PC-9 (cell line): ENCODE measurements at regions not wholly inside any gene's neighbourhood (a gene's known extent, or its start where the extent isn't known, plus 50 kb on each side); places are given as distances from the start of the nearest gene placed in this dataset.

Source experiments
- BruUV-seq: library from RNA; stranded (reverse); fragments of 400-500 nt; replicated peaks from 2 replicates; lab custom pipeline; 2021; lab: Mats Ljungman, UMichigan
- CTCF ChIA-PET: fragments of 300-600 bp; sonication (Branson Sonifier 250); formaldehyde crosslinking; loops from one replicate; lab custom pipeline; 2022; ENCODE audit warnings: antibody characterized with exemption; lab: Charles Lee
- POLR2A ChIA-PET: fragments of 300-600 bp; sonication (Branson Sonifier 250); formaldehyde crosslinking; loops from one replicate; lab custom pipeline; 2022; ENCODE audit warnings: antibody characterized with exemption; ENCODE audit not compliant: unreplicated experiment; lab: Charles Lee
- DNase-seq, 2 experiments: peaks; one replicate each; pipeline versions ENCODE4 v3.0.0 to v3.0.0-alpha.2; 2015 to 2022; ENCODE audit warnings: mixed read lengths in 1 of 2
- H2AFZ ChIP-seq: fragments of 200-600 bp; sonication (generic); 2 replicates; pipeline ENCODE4 v1.8.1; 2017; ENCODE audit warnings: antibody characterized with exemption
- H3F3A ChIP-seq: fragments of 200-600 bp; sonication (generic); 2 replicates; pipeline ENCODE4 v1.8.1; 2017; ENCODE audit warnings: antibody characterized with exemption, mild to moderate bottlenecking, low read depth; ENCODE audit not compliant: insufficient read depth
- H3K27ac ChIP-seq: fragments of 200-600 bp; sonication (generic); 2 replicates; pipeline ENCODE4 v1.6.1; 2016; ENCODE audit warnings: mixed run types
- H3K27me3 ChIP-seq: fragments of 200-600 bp; sonication (generic); 2 replicates; pipeline ENCODE4 v1.6.1; 2016; ENCODE audit warnings: low read depth, mixed run types; ENCODE audit not compliant: insufficient read depth
- H3K36me3 ChIP-seq: fragments of 200-600 bp; sonication (generic); 2 replicates; pipeline ENCODE4 v1.6.1; 2016; ENCODE audit warnings: low read depth, mixed run types
- H3K4me1 ChIP-seq: fragments of 200-600 bp; sonication (generic); replicated peaks from 2 replicates; pipeline ENCODE4 v1.6.1; 2016; ENCODE audit warnings: mixed run types; ENCODE audit not compliant: insufficient read depth
- H3K4me2 ChIP-seq: fragments of 200-600 bp; sonication (generic); 2 replicates; pipeline ENCODE4 v1.6.1; 2017; ENCODE audit warnings: mixed run types
- H3K4me3 ChIP-seq: fragments of 200-600 bp; sonication (generic); 2 replicates; pipeline ENCODE4 v1.6.1; 2016; ENCODE audit warnings: mixed run types
- H3K79me2 ChIP-seq: fragments of 200-600 bp; sonication (generic); 2 replicates; pipeline ENCODE4 v1.6.1; 2017; ENCODE audit warnings: low read depth, mixed run types
- H3K9me2 ChIP-seq: fragments of 200-600 bp; sonication (generic); 2 replicates; pipeline ENCODE4 v1.8.1; 2017; ENCODE audit warnings: mild to moderate bottlenecking; ENCODE audit not compliant: insufficient read depth
- H3K9me3 ChIP-seq: fragments of 200-600 bp; sonication (generic); 2 replicates; pipeline ENCODE4 v1.8.1; 2016; ENCODE audit warnings: low read depth; ENCODE audit not compliant: insufficient read depth
- H4K20me1 ChIP-seq: fragments of 200-600 bp; sonication (generic); 2 replicates; pipeline ENCODE4 v1.8.1; 2017; ENCODE audit not compliant: insufficient read depth
- EZH2 ChIP-seq: fragments of 200-600 bp; sonication (generic); IDR thresholded peaks from 2 replicates; pipeline ENCODE4 v1.8.0; 2017; ENCODE audit warnings: antibody characterized with exemption, low read depth
- intact Hi-C: fragments of 100-400 bp; cut with micrococcal nuclease; formaldehyde crosslinking; loops from one replicate; pipeline ENCODE4 v1.10.0; 2022; ENCODE audit not compliant: unreplicated experiment
- TF ChIP-seq, protein P1 (sequence below): fragments of 200-600 bp; sonication (generic); conservative IDR thresholded peaks from 2 replicates; pipeline ENCODE4 v1.6.1; 2017; ENCODE audit warnings: mixed run types, antibody characterized with exemption, mild to moderate bottlenecking, moderate library complexity

DNA sequence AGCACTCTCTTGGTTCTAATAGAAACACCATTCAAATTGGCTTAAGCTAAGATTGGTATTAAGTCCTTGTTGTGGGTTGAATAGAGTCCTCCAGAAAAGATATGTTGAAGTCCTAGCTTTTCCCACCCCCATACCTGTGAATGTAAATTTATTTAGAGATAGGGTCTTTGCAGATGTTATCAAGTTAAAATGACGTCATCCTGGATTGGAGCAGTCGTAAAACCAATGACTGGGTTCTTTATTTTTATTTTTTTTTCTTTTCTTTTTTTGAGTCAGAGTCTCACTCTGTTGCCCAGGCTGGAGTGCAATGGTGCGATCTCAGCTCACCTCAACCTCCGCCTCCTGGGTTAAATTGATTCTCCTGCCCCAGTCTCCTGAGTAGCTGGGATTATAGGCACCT is 658.6 kb upstream of the RBFOX1 start:
- Histone ChIP-seq H3K4me3 (no peak overlapping the region), H3F3A (no peaks in the 10 kb centered on the region), H3K27me3 (peaks cover 26% of the 10 kb centered on the region), H3K36me3 (no peaks in the 10 kb centered on the region), H3K9me2 (no peaks in the 10 kb centered on the region), H3K27ac (no peak overlapping the region), H3K79me2 (no peaks in the 10 kb centered on the region), H3K9me3 (no peaks in the 10 kb centered on the region), H3K4me1 (no peaks in the 10 kb centered on the region), H4K20me1 (no peaks in the 10 kb centered on the region), H3K4me2 (no peak overlapping the region), H2AFZ (no peak overlapping the region)
- BruUV-seq, result no TSS peak
- ChIA-PET POLR2A (no interaction called here), CTCF (no interaction called here)
- intact Hi-C loops, result no loop called here
- TF ChIP-seq EZH2, result no peak
- TF ChIP-seq, protein P1, sequence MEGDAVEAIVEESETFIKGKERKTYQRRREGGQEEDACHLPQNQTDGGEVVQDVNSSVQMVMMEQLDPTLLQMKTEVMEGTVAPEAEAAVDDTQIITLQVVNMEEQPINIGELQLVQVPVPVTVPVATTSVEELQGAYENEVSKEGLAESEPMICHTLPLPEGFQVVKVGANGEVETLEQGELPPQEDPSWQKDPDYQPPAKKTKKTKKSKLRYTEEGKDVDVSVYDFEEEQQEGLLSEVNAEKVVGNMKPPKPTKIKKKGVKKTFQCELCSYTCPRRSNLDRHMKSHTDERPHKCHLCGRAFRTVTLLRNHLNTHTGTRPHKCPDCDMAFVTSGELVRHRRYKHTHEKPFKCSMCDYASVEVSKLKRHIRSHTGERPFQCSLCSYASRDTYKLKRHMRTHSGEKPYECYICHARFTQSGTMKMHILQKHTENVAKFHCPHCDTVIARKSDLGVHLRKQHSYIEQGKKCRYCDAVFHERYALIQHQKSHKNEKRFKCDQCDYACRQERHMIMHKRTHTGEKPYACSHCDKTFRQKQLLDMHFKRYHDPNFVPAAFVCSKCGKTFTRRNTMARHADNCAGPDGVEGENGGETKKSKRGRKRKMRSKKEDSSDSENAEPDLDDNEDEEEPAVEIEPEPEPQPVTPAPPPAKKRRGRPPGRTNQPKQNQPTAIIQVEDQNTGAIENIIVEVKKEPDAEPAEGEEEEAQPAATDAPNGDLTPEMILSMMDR, result no peak
- DNase-seq, result no peak

DNA sequence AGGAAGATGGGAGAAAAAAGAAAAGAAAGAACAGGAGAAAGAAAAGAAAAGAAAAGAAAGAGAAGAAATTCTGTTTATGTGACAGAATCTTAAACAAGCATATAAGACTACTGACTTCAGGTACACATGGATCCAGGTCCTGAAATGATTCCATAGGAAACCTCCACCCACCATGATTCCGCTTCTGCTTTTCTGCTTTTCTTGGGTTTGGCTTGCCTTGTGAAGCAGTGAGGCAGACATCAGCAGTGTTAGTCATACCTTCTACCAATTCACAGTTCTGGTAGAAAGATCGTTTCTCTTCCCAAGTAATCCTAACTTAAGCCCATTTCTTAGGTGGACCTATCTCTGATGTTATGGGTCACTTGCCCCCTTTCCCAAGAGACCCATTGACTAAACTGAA is 660.1 kb upstream of the RBFOX1 start:
- no peaks in the 10 kb centered on the region for H3K36me3 ChIP-seq
- no peaks in the 10 kb centered on the region for H3K9me2 ChIP-seq
- no peaks in the 10 kb centered on the region for H3K4me1 ChIP-seq
- ChIA-PET CTCF (no interaction called here), POLR2A (no interaction called here)
- H3K4me3 ChIP-seq, result no peak overlapping the region
- H3K27ac ChIP-seq, result no peak overlapping the region
- H3K27me3 ChIP-seq, result peaks cover 26% of the 10 kb centered on the region
- no peaks in the 10 kb centered on the region for H3F3A ChIP-seq
- no peak overlapping the region for H2AFZ ChIP-seq
- no peak overlapping the region for H3K4me2 ChIP-seq
- no peaks in the 10 kb centered on the region for H4K20me1 ChIP-seq
- TF ChIP-seq, protein P1, result no peak
- TF ChIP-seq EZH2, result no peak
- intact Hi-C loops, result no loop called here
- no peaks in the 10 kb centered on the region for H3K79me2 ChIP-seq
- no TSS peak for BruUV-seq
- no peaks in the 10 kb centered on the region for H3K9me3 ChIP-seq
- no peak for DNase-seq

DNA sequence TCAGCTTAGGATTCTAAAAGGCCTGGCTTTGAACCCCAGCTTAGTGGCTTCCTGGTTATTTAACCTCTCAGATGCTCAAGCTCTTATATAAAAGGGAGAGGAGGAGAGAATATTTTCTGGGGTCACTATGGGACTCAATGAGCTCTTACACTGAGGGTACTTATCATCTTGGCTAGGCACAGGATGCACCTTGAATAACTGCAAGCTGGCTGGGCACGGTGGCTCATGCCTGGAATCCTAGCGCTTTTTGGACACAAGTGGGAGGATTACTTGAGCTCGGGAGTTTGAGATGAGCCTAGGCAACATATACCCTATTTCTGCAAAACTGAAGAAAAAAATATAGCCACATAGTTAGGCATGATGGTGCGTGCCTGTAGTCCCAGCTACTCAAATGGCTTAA is 665.3 kb upstream of the RBFOX1 start:
- Histone ChIP-seq H3K27ac (no peak overlapping the region), H3K9me2 (no peaks in the 10 kb centered on the region), H3F3A (no peaks in the 10 kb centered on the region), H3K9me3 (no peaks in the 10 kb centered on the region), H3K4me3 (no peak overlapping the region), H3K36me3 (no peaks in the 10 kb centered on the region), H4K20me1 (no peaks in the 10 kb centered on the region), H3K79me2 (no peaks in the 10 kb centered on the region), H2AFZ (no peak overlapping the region), H3K4me1 (no peaks in the 10 kb centered on the region), H3K27me3 (peaks cover 34% of the 10 kb centered on the region), H3K4me2 (no peak overlapping the region)
- CTCF ChIA-PET, result no interaction called here
- BruUV-seq, result no TSS peak
- TF ChIP-seq, protein P1, result no peak
- TF ChIP-seq EZH2, result no peak
- DNase-seq, result no peak
- POLR2A ChIA-PET, result no interaction called here
- intact Hi-C loops, result no loop called here
